HG02840 (cell line): ENCODE measurements at regions not wholly inside any gene's neighbourhood (a gene's known extent, or its start where the extent isn't known, plus 50 kb on each side); places are given as distances from the start of the nearest gene placed in this dataset.
A peak's percentile ranks its signal among the peaks of the same experiment; 100 is the strongest.
"Not testable (repeated sequence)": the region's sequence is repeated elsewhere in the genome, so short reads cannot be mapped to it uniquely, and the experiment has no call there.

Experiments
- ATAC-seq: cut with Tn5 transposase; IDR thresholded peaks from one replicate; pipeline ENCODE4 v1.9.1; 2021; ENCODE audit warnings: mild to moderate bottlenecking, moderate library complexity, moderate number of reproducible peaks; ENCODE audit not compliant: unreplicated experiment, low FRiP score

DNA sequence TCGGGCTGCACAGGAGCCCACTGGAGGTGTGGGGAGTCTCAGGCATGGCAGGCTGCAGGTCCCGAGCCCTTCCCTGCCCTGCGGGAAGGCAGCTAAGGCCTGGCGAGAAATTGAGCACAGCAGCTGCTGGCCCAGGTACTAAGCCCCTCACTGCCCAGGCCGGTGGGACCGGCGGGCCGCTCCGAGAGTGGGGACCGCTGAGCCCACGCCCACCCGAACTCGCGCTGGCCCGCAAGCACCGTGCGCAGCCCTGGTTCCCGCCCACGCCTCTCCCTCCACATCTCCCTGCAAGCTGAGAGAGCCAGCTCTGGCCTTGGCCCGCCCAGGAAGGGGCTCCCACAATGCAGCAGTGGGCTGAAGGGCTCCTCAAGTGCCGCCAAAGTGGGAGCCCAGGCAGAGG, 82.0 kb upstream of the NEIL3 start:
- no peak for ATAC-seq

DNA sequence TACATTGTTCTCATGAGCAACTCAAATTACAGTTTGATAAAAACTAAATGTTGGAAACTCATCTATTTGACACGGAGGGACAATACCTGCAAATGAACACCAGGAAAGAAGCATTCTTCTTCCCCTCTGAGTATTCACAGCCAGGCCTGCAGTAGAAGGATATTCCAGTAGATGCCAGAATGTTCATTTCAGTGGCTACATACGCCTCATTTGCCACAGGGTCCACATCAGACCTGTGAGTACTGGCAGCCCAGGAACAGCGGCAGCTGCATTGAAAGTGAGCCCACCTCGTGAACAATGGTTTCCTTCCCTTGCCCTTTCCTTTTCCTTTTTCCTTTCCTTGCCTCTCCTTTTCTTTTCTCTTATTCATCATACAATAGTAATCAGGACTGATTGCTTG, 81.1 kb upstream of the NEIL3 start:
- no peak for ATAC-seq

DNA sequence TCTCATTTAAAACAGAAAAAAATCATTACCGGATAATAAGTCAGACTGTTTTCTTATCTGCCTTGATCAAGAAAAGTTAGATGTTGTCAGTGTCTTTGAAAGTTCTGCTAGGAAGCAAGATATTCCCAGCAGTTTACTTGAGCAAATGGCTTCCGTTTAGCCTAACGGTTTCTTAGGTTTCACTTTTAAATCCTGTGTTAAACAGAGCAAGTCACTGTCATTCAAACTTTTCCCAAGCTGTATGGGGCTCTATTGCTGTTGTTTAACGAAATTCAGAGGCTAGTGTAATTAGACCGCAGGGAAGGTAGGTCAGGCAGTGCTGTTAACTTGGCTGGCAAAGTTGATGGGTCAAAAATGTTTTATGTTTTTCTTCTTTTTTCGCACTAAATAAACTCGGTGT, 80.3 kb upstream of the NEIL3 start:
- ATAC-seq: no peak

DNA sequence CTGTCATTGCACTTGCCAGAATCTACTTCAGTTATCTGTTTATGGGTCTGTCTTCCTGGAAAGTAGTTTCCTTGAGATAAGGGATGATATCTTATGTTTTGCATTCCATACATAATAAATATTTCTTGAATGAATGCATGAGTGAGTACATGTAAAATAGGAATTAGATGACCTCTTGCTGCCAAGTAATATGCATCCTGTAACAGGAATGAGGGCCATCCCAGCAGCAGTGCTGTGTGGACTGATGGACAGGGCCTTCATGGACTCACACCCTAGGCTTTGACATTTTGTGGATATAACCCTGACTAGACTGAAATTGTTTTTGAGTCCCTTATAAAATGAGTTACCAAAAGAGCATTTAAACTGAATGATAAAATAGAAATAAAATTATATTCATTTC, 77.2 kb upstream of the NEIL3 start:
- no peak for ATAC-seq

DNA sequence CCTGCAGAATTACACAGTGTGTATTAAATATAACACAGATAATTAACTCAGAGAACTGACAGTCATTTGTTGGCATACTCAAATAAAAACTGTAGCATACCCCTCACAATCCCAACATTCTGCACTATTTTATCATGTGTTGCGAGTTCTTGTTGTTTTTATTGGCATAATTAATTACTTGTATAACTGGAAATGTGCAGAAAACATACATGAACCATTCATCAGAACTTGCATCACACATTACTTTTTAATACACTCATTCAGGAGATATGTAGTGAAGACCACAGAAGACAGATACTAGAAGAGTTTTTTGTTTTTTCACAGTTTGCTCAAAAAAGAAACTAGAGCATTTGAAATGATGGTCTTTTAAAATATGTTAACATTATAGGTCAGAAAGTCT, 74.6 kb upstream of the NEIL3 start:
- no peak for ATAC-seq

DNA sequence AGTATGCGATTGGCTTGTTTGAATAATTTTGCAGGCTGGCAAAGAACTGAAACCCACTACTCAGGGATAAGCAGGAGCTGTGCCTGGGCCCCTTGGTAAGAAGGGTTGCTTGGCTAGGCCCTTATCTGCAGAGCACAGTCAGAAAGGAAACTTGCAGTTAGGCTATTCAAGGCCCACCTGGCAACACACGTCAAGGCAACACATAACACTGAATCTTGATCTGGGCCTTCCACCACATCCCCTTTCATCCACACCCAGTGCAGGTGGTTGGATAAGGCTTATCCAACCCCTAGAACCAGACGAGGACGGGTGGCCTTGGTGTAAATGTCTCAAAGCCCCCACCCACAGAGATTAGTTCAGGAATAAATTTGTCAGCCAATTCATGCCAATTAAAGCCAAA, 72.8 kb upstream of the NEIL3 start:
- no peak for ATAC-seq

DNA sequence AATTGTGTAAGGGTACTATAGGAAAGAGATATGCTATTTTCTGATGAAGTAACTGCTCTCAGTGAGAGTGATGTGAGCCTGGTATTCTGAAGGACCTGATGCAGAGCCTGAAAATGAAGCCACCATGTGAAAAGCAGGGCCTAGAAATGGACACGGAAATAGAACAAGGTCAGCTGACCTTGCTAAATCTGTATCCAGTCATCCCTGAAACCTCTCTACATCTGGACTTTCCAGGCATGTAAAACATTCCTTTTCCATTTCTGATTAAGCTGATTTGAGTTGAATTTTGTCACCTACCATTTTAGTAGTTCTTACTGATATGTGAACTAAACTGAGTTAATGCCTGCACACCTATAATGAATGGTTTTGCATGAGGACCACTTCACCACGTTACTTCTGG, 72.4 kb upstream of the NEIL3 start:
- no peak for ATAC-seq

DNA sequence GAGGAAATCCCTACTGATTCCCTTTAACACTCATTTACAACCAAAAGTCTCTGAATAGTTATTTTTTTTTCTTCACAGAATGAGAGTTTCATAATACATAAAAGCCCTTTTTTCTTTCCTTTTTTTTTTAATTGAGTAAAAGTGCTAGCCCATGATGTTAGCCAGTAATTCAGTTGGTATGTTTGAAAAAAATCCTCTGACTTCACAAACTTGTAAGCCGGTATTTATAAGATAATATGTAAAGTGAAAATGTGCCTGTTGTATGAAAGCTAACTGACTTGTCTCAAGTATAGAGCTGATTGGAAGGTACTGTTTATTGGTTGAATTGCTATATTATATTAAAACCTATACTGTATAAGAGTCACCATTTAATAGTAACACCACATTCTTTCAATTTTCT, 70.2 kb upstream of the NEIL3 start:
- no peak for ATAC-seq

DNA sequence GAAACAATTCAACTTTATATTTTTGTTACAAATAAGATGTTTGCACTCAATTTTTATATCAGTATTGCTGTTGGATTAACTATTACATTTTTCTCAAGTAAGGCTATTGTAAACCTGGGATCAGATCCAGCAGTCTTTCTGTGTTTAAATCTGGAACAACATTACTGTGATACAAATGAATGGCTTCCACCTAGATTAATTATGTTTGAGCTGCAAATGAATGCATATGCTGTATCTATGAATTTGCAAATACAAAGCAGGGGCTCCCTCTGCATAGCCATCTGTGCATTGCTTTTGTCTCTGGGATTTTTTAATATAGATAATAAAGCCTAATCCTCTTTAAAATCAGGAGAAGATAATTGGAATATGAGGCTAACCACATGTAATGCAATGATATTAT, 69.8 kb upstream of the NEIL3 start:
- ATAC-seq: no peak

DNA sequence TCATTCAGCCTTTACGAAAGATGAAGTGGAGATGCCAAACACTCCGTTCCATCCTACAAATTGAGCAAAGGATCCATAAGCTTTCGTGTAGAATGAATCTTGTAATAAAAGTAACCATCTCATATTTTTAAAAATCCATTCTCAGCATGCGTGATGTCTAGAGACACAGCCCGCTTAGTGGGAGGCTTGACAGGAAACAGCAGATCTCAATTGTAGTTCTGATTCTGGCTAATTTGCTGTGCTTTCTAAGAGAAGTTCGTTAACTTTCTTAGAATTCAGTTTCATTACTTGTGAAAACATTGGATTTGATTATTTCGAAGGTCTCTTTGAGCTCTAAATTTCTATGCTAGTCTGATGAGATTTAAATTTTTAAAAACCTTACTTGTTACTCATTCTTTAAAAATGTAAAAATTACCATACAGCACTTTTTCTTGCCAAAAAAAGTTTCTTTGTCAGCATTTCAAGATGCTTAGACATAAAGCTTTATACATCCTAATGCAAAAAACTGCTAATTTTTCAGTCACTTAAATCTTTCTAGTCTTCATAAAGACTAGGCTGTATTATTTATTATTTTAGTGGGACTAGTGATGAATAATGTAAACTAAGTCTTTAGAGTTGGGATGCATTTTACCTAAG, 66.9 kb upstream of the NEIL3 start:
- ATAC-seq: no peak

DNA sequence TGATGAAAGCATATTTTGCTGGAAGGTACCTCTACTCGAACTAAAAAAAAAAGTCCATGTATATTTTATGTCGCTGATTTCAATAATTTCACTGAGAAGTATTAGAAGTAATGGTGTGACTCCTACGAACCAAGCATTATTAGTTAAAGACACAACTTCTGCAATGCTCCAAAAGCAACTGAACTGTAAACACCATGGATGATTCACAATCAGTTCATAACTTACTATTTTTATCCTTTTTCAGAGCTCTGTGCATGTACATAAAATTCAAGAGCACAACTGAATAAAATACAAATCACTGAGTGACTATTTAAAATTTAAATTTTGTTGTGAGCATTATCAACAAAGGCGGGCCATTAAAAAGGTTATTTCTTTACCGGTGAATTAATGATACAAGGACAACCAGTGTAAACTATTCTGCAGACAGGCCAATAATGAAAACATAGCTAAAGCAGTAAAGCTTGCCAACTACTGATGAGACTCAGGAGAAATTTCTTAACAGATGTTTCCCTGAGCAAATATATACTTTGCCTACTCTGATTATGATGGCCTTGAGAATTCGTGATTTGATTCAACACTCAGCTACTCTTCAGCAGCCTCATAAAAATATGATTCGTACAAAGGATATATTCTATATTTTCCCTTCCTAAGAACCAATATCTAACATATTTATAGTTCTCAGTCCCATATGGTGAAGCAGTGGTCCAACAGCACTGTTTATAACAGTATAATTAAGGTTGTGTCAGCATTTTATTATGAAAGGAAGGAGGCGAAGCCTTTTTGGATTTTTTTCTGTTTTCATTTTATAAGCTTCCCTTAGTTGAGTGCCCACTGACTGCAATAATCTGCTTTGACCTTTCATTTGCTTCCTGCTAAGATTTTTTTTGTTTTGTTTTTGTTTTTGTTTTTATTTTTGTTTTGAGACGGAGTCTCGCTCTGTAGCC, 62.8 kb upstream of the NEIL3 start:
- ATAC-seq: no peak

DNA sequence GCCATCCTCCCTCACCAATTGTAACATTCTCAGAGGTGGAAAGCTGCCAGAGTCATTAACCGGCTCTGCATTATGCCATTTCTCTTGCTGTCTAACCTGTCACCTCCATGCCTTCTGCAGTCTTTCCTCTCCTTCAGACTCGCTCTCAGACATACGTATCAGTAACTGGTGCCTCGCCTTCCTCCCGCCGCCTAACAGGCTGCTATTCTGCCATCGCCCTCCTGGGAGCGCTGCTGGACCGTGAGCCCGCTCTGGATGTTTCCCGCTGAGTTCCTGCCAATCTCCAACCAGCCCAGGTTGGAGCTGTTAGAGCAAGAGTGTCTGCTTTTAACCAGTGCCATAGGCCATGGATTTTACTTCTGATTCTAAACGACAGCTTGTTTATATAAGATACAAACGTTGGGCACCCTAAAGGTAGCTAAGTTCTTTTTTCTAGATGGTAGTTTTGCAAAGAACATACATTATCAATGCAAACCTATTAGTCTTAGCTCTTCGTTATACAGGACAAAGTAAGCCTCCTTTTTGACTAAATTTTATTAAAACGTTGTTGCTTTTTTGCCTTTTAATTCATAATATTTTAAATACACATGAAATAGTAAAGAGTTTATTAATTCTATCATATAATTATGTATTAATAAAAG, 59.5 kb upstream of the NEIL3 start:
- peak; percentile 93 for ATAC-seq

DNA sequence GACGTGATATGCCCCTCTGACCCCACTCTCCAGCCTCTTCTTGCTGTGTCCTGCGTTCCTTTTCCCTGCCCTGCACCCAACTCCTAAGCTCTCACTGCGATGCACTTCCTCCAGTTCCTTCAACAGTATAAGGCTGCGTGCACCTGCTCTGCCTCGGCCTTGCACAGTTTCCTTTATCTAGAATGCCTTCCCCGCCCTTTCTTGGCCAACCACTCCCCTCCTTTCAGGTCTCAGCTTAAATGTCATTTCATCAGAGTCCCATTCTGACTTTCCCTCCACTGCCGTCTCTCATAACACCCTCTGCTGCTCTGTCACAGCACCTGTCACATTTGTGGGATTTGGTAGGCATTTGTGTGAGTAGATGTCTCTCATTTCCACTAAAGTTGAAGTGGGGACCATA, 58.4 kb upstream of the NEIL3 start:
- ATAC-seq: no peak

DNA sequence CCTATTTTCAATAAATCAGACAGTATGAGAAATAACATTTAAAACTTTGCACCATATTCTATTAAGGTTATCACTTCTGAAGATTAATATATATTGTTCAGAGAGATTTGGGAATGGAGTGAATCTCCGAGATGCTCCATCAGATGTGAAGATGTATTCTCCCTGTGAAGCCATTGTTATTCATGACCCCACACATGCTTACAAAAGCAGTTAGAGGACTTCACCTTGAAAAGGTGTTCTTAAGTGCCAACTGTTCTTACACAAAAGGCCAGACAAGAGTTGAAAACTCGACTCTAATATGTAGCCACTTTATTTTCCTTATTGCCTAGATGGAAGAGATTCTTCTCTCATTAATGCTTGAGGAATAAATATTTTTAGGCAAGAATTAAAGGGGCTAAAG, 54.3 kb upstream of the NEIL3 start:
- ATAC-seq: no peak

DNA sequence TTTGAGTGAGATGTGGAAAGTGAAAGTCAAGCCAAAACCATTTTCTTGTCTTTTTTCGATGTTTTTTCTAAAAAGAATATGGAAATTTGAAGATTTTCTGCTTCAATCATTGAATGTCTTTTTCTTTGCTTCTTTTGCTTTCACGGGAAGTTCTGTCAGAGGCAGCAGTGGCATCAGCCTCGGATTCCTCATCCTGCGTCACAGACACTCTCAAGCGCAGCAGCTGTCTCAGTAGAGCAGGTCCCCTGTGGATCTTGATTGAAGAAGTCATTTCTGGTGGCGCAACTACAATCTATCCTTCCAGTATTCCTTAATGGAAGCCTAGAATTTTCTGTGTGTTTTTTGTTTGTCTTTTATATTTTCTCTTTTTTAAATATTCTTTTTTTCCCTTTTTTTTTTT, 52.7 kb upstream of the NEIL3 start:
- no peak for ATAC-seq

DNA sequence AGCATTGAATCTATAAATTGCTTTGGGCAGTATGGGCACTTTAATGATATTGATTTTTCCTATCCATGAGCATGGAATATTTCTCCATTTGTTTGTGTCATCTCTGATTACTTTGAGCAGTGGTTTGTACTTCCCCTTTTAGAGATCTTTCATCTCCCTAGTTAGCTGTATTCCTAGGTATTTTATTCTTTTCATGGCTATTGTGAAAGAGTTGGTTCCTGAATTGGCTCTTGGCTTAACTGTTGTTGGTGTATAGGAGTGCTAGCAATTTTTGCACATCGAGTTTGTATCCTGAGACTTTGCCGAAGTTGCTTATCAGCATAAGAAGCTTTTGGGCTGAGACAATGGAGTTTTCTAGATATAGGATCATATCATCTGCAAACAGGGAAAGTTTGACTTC, 50.2 kb upstream of the NEIL3 start:
- ATAC-seq: not testable (repeated sequence)
